ENCODE measurements at regions not wholly inside any gene's neighbourhood (a gene's known extent, or its start where the extent isn't known, plus 50 kb on each side); places are given as distances from the start of the nearest gene placed in this dataset.

DNA sequence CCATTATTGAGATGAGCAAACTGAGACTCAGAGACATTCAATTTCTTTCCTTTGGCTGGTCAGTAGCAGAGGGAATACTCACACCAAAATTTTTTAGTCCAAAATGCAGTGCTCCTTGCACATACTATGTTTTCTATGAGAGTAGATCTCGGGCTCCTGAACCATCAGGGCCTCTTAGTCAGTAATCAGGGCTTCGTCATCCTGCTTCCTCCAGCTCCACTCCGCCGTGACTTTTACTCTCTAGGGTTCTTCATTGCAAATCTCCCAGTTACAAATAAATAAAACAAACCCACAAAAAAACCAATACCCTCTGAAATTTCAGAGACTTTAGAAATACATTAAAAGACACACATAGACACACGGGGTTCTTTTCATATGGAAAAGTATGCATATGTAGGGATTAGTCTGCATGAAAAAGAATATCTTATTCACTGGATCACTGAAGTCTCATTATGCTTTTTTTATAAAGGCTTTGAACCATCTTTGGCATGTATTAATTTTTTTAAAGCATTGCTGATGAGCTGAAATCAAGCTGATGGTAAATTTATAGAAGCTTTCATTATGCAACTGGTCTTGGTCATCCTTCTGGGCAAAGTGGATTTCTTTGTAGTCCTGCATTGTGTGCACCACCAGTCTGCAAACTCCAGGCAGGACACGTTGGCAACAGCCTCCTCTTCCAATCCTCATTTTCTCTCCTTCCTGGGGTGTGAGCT lies 235.0 kb downstream of the ICOS start:
- Histone ChIP-seq H3K9ac (ENCODE audit: low read length in 5 of 5) (no peak overlapping the region), H3K27me3 (ENCODE audit: control insufficient read depth in 5 of 5, insufficient read depth in 4 of 5, low read length in 5 of 5) (peaks cover 0 to 3% (median 0%) of the 10 kb centered on the region in 5 donors), H3K4me1 (ENCODE audit: control insufficient read depth in 5 of 5, insufficient read depth in 5 of 5, low read length in 5 of 5) (peaks cover 0 to 19% (median 0%) of the 10 kb centered on the region in 5 donors), H3K9me3 (ENCODE audit: control insufficient read depth in 5 of 5, low read length in 5 of 5) (no peaks in the 10 kb centered on the region), H3K27ac (ENCODE audit: low read depth, low read length) (no peak overlapping the region), H3K4me3 (ENCODE audit: low read depth in 1 of 5, low read length in 5 of 5) (no peak overlapping the region), H3K36me3 (ENCODE audit: control insufficient read depth in 5 of 5, insufficient read depth in 5 of 5, low read length in 5 of 5) (no peaks in the 10 kb centered on the region)

DNA sequence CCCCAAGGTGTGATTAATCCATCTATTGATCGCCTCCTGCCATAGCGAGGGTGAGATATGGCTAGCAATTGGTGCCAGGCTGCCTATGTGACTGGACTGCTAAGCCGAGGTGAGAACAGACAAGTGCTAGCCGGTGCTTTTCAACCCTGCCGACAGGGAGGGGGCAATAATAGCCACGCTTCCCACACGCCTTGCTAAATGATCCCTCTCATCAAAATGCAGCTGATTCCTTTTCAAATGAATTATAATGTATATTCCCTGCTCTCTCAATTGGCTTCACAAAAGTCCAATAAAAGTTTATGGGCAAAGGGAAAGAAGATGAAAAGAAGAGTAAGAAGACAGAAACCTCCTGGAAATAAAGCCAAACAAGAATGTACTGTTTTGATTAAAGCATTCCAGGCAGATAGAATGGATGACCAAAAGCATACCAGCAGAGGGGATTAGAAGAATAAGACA lies 235.6 kb downstream of the ICOS start:
- H3K4me3 ChIP-seq (ENCODE audit: low read depth in 1 of 5, low read length in 5 of 5): no peak overlapping the region
- H3K27ac ChIP-seq (ENCODE audit: low read depth, low read length): no peak overlapping the region
- H3K9ac ChIP-seq (ENCODE audit: low read length in 5 of 5): no peak overlapping the region
- H3K27me3 ChIP-seq (ENCODE audit: control insufficient read depth in 5 of 5, insufficient read depth in 4 of 5, low read length in 5 of 5): peaks cover 0 to 3% (median 0%) of the 10 kb centered on the region in 5 donors
- no peaks in the 10 kb centered on the region for H3K9me3 ChIP-seq (ENCODE audit: control insufficient read depth in 5 of 5, low read length in 5 of 5)
- peaks cover 0 to 19% (median 0%) of the 10 kb centered on the region in 5 donors for H3K4me1 ChIP-seq (ENCODE audit: control insufficient read depth in 5 of 5, insufficient read depth in 5 of 5, low read length in 5 of 5)
- no peaks in the 10 kb centered on the region for H3K36me3 ChIP-seq (ENCODE audit: control insufficient read depth in 5 of 5, insufficient read depth in 5 of 5, low read length in 5 of 5)

DNA sequence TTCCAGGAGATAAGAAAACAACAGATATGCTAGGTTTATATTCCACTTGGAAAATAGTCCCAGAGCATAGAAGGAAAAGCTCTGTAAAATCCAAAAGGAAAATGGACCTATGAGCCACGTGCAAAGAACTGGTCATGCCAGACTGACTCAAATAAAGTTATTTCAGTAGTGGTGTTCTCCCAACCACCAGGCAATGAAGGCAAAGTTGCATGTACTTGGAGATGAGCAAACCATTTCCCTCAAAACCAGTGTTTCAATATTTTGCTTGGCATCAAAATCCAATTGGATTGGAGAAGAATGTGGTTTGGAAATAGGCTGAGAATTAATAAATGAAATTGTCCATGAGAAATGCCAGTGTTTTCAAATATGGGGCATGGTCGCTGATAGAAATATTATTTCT lies 237.5 kb downstream of the ICOS start:
- Histone ChIP-seq H3K9ac (ENCODE audit: low read length in 5 of 5) (no peak overlapping the region), H3K9me3 (ENCODE audit: control insufficient read depth in 5 of 5, low read length in 5 of 5) (no peaks in the 10 kb centered on the region), H3K27me3 (ENCODE audit: control insufficient read depth in 5 of 5, insufficient read depth in 4 of 5, low read length in 5 of 5) (peaks cover 0 to 3% (median 0%) of the 10 kb centered on the region in 5 donors), H3K4me1 (ENCODE audit: control insufficient read depth in 5 of 5, insufficient read depth in 5 of 5, low read length in 5 of 5) (peaks cover 0 to 22% (median 0%) of the 10 kb centered on the region in 5 donors), H3K36me3 (ENCODE audit: control insufficient read depth in 5 of 5, insufficient read depth in 5 of 5, low read length in 5 of 5) (no peaks in the 10 kb centered on the region), H3K27ac (ENCODE audit: low read depth, low read length) (no peak overlapping the region), H3K4me3 (ENCODE audit: low read depth in 1 of 5, low read length in 5 of 5) (no peak overlapping the region)

DNA sequence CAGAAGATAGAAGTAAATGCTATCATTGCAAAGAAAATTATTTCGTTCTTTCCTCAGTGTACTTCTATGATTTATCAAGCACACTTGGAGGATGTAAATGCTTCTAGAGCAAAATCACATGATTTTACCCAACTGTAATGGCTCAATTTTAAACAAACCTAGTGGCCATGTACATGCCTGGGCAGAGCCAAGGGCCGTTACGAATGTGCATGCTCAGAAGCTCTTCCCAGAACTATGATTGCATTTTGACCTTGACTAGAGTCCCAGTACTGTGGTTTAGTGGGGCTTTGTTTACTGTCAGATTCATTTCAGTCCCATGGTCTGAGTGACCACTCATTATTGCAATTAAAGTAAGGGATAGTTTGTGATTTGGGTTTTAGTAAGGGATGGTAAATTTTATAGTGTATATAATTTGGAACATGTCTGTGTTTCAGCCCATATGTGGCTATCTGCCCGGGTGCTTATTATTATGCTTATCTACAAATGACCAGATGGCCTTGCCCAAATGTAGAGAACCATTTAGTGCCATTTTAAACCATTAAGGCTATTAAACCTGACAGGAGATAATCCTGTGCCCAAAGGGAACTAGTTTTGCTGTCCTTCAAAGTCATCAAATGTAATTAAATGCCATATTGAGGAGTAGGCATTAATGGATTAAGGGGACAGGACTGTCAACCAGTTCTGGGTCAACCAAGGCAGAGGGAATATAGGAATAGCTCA lies 239.1 kb downstream of the ICOS start:
- Histone ChIP-seq H3K27ac (ENCODE audit: low read depth, low read length) (no peak overlapping the region), H3K4me1 (ENCODE audit: control insufficient read depth in 5 of 5, insufficient read depth in 5 of 5, low read length in 5 of 5) (peaks cover 0 to 22% (median 0%) of the 10 kb centered on the region in 5 donors), H3K27me3 (ENCODE audit: control insufficient read depth in 5 of 5, insufficient read depth in 4 of 5, low read length in 5 of 5) (peaks cover 0 to 3% (median 0%) of the 10 kb centered on the region in 5 donors), H3K4me3 (ENCODE audit: low read depth in 1 of 5, low read length in 5 of 5) (no peak overlapping the region), H3K9ac (ENCODE audit: low read length in 5 of 5) (no peak overlapping the region), H3K36me3 (ENCODE audit: control insufficient read depth in 5 of 5, insufficient read depth in 5 of 5, low read length in 5 of 5) (no peaks in the 10 kb centered on the region), H3K9me3 (ENCODE audit: control insufficient read depth in 5 of 5, low read length in 5 of 5) (no peaks in the 10 kb centered on the region)

DNA sequence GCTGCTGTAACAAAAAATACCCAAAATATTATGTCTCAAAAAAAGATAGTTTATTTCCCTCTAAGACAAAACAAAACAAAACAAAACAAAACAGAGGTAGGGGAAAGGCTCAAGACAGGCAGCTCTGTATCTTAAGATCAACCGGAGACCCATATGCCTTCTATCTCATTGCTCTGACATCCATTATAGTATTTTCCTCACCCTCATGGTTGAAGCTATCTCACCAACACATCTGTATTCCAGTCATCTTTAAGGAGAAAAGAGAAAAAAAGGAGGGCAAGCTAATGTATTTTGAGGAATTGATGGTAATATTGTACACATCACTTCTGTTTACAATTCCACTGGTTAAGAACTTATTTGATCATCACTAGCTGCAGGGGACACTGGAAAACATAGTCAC lies 239.7 kb downstream of the ICOS start:
- H3K36me3 ChIP-seq (ENCODE audit: control insufficient read depth in 5 of 5, insufficient read depth in 5 of 5, low read length in 5 of 5): no peaks in the 10 kb centered on the region
- no peak overlapping the region for H3K4me3 ChIP-seq (ENCODE audit: low read depth in 1 of 5, low read length in 5 of 5)
- no peak overlapping the region for H3K9ac ChIP-seq (ENCODE audit: low read length in 5 of 5)
- peaks cover 0 to 3% (median 0%) of the 10 kb centered on the region in 5 donors for H3K27me3 ChIP-seq (ENCODE audit: control insufficient read depth in 5 of 5, insufficient read depth in 4 of 5, low read length in 5 of 5)
- no peak overlapping the region for H3K27ac ChIP-seq (ENCODE audit: low read depth, low read length)
- peaks cover 0 to 22% (median 0%) of the 10 kb centered on the region in 5 donors for H3K4me1 ChIP-seq (ENCODE audit: control insufficient read depth in 5 of 5, insufficient read depth in 5 of 5, low read length in 5 of 5)
- no peaks in the 10 kb centered on the region for H3K9me3 ChIP-seq (ENCODE audit: control insufficient read depth in 5 of 5, low read length in 5 of 5)

DNA sequence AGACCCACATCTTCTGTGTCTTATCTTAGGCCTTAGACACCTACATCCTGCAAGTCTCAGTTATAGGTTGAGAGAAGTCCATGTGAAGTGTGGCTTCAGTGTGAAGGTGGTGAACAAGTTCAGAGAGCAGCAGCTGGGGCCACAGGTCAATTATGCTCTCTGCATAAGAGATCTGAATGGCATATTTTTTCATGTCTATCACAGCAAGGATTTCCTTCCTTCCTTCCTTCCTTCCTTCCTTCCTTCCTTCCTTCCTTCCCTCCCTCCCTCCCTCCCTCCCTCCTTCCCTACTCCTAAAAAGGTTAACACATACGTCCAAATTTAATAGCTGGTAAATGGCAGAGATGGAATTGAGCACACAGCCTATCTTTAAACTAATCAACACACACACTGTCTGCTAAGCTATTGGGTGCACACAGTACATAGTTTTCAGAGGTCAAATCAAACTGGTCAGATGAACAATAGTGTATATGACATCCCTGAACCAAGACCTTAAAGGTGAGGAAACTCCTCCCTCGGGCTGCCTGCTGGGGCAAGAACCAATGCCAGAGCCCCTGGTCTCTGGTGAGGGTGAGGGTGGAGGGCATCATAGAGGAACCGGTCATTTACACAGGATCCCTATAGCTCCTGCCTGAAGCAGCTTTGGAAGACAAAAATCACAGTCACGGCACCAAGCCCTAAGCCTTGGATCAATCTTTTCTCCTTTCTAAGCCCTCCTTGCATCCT lies 240.9 kb downstream of the ICOS start:
- Histone ChIP-seq H3K27me3 (ENCODE audit: control insufficient read depth in 5 of 5, insufficient read depth in 4 of 5, low read length in 5 of 5) (no peaks in the 10 kb centered on the region), H3K4me3 (ENCODE audit: low read depth in 1 of 5, low read length in 5 of 5) (no peak overlapping the region), H3K36me3 (ENCODE audit: control insufficient read depth in 5 of 5, insufficient read depth in 5 of 5, low read length in 5 of 5) (no peaks in the 10 kb centered on the region), H3K4me1 (ENCODE audit: control insufficient read depth in 5 of 5, insufficient read depth in 5 of 5, low read length in 5 of 5) (peaks cover 0 to 22% (median 0%) of the 10 kb centered on the region in 5 donors), H3K9me3 (ENCODE audit: control insufficient read depth in 5 of 5, low read length in 5 of 5) (no peaks in the 10 kb centered on the region), H3K27ac (ENCODE audit: low read depth, low read length) (no peak overlapping the region), H3K9ac (ENCODE audit: low read length in 5 of 5) (no peak overlapping the region)

DNA sequence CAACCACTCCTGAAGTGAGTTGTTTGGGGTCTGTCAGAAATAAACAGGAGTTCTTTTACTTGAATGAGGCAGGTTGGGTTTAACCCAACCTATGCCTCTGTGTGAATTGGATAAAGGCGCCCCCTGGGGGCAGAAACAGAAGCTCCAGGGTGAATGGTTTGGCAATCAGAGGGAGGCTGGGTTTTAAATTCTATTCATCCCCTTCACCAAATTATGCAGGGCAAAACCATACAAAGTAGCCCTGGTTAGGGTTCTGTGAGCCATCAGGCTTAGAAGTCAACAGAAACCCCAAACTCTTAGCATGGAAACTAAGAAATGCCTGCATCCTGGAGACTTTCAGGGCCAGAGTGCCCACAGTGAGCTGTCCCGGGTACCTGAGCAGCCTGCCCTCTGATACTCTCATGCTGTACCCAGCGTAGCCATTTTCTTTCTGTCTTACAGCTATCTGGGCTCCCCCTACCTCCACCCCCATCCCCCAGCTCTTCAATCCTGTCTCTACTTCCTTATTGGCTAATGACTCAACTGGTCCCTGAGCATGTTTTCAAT lies 241.5 kb downstream of the ICOS start:
- no peak overlapping the region for H3K27ac ChIP-seq (ENCODE audit: low read depth, low read length)
- no peaks in the 10 kb centered on the region for H3K36me3 ChIP-seq (ENCODE audit: control insufficient read depth in 5 of 5, insufficient read depth in 5 of 5, low read length in 5 of 5)
- H3K4me1 ChIP-seq (ENCODE audit: control insufficient read depth in 5 of 5, insufficient read depth in 5 of 5, low read length in 5 of 5): peaks cover 0 to 22% (median 0%) of the 10 kb centered on the region in 5 donors
- no peak overlapping the region for H3K9ac ChIP-seq (ENCODE audit: low read length in 5 of 5)
- no peak overlapping the region for H3K4me3 ChIP-seq (ENCODE audit: low read depth in 1 of 5, low read length in 5 of 5)
- H3K27me3 ChIP-seq (ENCODE audit: control insufficient read depth in 5 of 5, insufficient read depth in 4 of 5, low read length in 5 of 5): no peaks in the 10 kb centered on the region
- H3K9me3 ChIP-seq (ENCODE audit: control insufficient read depth in 5 of 5, low read length in 5 of 5): no peaks in the 10 kb centered on the region

DNA sequence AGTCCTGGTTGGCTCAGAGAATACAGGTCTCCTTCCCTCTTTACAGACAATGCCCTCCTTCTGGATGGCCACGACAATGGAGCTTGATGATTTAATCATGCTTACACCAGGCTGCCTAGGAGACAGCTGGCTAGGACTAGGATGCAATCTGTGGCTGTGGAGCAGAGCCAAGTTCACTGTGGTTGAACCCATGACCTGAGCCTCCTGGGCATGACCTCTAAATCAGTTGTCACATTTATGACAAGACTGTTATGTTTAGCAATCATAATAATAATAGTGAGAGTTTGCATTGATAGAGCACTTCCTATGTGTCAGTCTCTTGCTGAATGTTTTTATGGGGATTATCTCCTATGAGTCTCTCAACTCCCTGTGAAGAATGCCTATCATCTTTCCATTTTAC lies 244.1 kb downstream of the ICOS start:
- no peaks in the 10 kb centered on the region for H3K27me3 ChIP-seq (ENCODE audit: control insufficient read depth in 5 of 5, insufficient read depth in 4 of 5, low read length in 5 of 5)
- no peak overlapping the region for H3K4me3 ChIP-seq (ENCODE audit: low read depth in 1 of 5, low read length in 5 of 5)
- no peaks in the 10 kb centered on the region for H3K36me3 ChIP-seq (ENCODE audit: control insufficient read depth in 5 of 5, insufficient read depth in 5 of 5, low read length in 5 of 5)
- no peak overlapping the region for H3K9ac ChIP-seq (ENCODE audit: low read length in 5 of 5)
- H3K4me1 ChIP-seq (ENCODE audit: control insufficient read depth in 5 of 5, insufficient read depth in 5 of 5, low read length in 5 of 5): peaks cover 0 to 6% (median 0%) of the 10 kb centered on the region in 5 donors
- H3K27ac ChIP-seq (ENCODE audit: low read depth, low read length): no peak overlapping the region
- H3K9me3 ChIP-seq (ENCODE audit: control insufficient read depth in 5 of 5, low read length in 5 of 5): no peaks in the 10 kb centered on the region

DNA sequence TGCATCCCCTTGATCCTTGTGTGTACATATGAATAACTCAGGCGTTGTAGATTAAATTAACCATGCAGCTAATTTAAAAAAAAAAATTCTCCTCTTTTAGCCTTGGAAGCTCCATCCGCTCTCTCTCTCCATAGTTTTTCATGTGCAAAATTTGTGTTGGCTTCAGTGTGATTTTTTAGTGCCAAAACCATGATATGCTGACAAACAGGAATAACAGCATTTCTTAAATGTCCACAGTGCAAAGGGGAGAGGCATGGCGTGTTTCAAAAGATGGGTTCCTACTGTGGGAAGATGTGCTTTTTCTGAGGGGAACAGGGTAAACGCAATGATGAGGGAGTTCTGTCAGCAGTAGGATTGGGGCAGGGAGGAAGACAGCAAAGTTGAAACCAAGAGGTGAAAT lies 247.0 kb downstream of the ICOS start:
- Histone ChIP-seq H3K27me3 (ENCODE audit: control insufficient read depth in 5 of 5, insufficient read depth in 4 of 5, low read length in 5 of 5) (no peaks in the 10 kb centered on the region), H3K36me3 (ENCODE audit: control insufficient read depth in 5 of 5, insufficient read depth in 5 of 5, low read length in 5 of 5) (no peaks in the 10 kb centered on the region), H3K4me1 (ENCODE audit: control insufficient read depth in 5 of 5, insufficient read depth in 5 of 5, low read length in 5 of 5) (no peaks in the 10 kb centered on the region), H3K4me3 (ENCODE audit: low read depth in 1 of 5, low read length in 5 of 5) (no peak overlapping the region), H3K9me3 (ENCODE audit: control insufficient read depth in 5 of 5, low read length in 5 of 5) (no peaks in the 10 kb centered on the region), H3K9ac (ENCODE audit: low read length in 5 of 5) (no peak overlapping the region), H3K27ac (ENCODE audit: low read depth, low read length) (no peak overlapping the region)
